SH-SY5Y (cell line): ENCODE measurements at regions not wholly inside any gene's neighbourhood (a gene's known extent, or its start where the extent isn't known, plus 50 kb on each side); places are given as distances from the start of the nearest gene placed in this dataset.

Experiments
- GATA2 ChIP-seq: IDR thresholded peaks from 2 replicates; pipeline ENCODE4 v1.6.1; 2011; ENCODE audit warnings: mild to moderate bottlenecking, low read depth, low read length
- GATA3 ChIP-seq: IDR thresholded peaks from 2 replicates; pipeline ENCODE4 v1.6.1; 2011; ENCODE audit warnings: low read depth, mild to moderate bottlenecking, low read length, moderate library complexity

- no peak for TF ChIP-seq GATA2
- TF ChIP-seq GATA3 = no peak
Measured at GRCh38 chr20:52427960-52428359, 236.4 kb upstream of the ZFP64 start.
